ENCODE measurements at regions not wholly inside any gene's neighbourhood (a gene's known extent, or its start where the extent isn't known, plus 50 kb on each side); places are given as distances from the start of the nearest gene placed in this dataset.

- DNase-seq = no peak
Measured at GRCh38 chr6:134866563-134866962, 83.3 kb downstream of the ALDH8A1 start.

GRCh38 chr6:134864558-134864957, 85.3 kb downstream of the ALDH8A1 start:
- no peak for DNase-seq

GRCh38 chr6:134863763-134864510, 86.0 kb downstream of the ALDH8A1 start:
- no peak for DNase-seq

- DNase-seq = no peak
Measured at GRCh38 chr6:134854366-134854765, 95.5 kb downstream of the ALDH8A1 start.

GRCh38 chr6:134853111-134854055, 96.5 kb downstream of the ALDH8A1 start:
- no peak for DNase-seq

GRCh38 chr6:134851548-134851947, 98.4 kb downstream of the ALDH8A1 start:
- no peak for DNase-seq

- DNase-seq = no peak
Measured at GRCh38 chr6:134850721-134851305, 99.1 kb downstream of the ALDH8A1 start.

GRCh38 chr6:134849920-134850447, 99.9 kb downstream of the ALDH8A1 start:
- DNase-seq = no peak

GRCh38 chr6:134848076-134848475, 101.8 kb downstream of the ALDH8A1 start:
- DNase-seq = no peak

- DNase-seq = no peak
Measured at GRCh38 chr6:134846865-134847264, 103.0 kb downstream of the ALDH8A1 start.

GRCh38 chr6:134846031-134846430, 103.9 kb downstream of the ALDH8A1 start:
- no peak for DNase-seq

GRCh38 chr6:134844120-134844519, 105.8 kb downstream of the ALDH8A1 start:
- no peak for DNase-seq

- DNase-seq = no peak
Measured at GRCh38 chr6:134840086-134840867, 109.6 kb downstream of the ALDH8A1 start.

GRCh38 chr6:134835993-134836392, 113.9 kb downstream of the ALDH8A1 start:
- no peak for DNase-seq

- DNase-seq = no peak
Measured at GRCh38 chr6:134830940-134831339, 119.0 kb downstream of the ALDH8A1 start.

- DNase-seq = no peak
Measured at GRCh38 chr6:134830194-134830593, 119.7 kb downstream of the ALDH8A1 start.

- DNase-seq = no peak
Measured at GRCh38 chr6:134828641-134829040, 121.3 kb downstream of the ALDH8A1 start.

- DNase-seq = peak; percentile 81
Measured at GRCh38 chr6:134826889-134827737, 122.8 kb downstream of the ALDH8A1 start.

- no peak for DNase-seq
Measured at GRCh38 chr6:134823710-134824034, 126.2 kb downstream of the ALDH8A1 start.

- peak; percentile 75 for DNase-seq
Measured at GRCh38 chr6:134822920-134823709, 126.8 kb downstream of the ALDH8A1 start.

Measured in femur (tissue), 1 donor.